Islet of Langerhans (tissue), 1 donor: ENCODE measurements at regions not wholly inside any gene's neighbourhood (a gene's known extent, or its start where the extent isn't known, plus 50 kb on each side); places are given as distances from the start of the nearest gene placed in this dataset.

ENCODE experiments used
- FAIRE-seq: peaks from one replicate; lab custom pipeline; 2011; peaks lifted over from hg19 to GRCh38; lab: Jason Lieb, UNC

DNA sequence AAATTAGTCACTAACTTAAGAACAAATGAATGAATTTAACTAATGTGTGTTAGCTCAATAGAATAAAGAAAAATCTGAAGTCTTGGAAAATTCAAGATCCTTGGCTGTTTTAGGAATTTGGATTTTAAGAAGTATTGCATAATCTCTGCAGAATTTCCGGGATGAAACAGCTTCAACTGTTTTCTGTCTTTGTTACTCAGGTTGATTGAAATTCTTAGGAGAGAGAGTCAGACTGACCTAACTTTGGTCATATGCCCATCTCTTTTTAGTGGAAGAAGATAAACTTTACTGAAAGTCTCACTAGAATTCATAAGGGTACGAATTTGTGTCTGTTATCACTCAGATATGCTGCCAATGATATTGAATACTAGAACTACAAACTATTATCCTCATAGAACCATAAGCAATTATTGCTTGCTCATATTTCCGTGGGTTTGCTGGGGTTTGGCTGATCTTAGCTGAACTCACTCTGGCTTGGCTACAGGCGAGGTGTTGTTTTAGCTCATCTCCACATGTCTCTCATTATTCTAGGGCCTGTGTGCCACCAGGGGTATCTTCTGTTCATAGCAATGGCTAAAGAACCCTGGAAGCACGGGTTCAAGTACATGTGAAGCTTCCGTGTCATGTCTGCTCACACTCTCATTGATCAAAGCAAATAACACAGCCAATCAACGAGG, 257.4 kb upstream of the NOVA1 start:
- no peak for FAIRE-seq

DNA sequence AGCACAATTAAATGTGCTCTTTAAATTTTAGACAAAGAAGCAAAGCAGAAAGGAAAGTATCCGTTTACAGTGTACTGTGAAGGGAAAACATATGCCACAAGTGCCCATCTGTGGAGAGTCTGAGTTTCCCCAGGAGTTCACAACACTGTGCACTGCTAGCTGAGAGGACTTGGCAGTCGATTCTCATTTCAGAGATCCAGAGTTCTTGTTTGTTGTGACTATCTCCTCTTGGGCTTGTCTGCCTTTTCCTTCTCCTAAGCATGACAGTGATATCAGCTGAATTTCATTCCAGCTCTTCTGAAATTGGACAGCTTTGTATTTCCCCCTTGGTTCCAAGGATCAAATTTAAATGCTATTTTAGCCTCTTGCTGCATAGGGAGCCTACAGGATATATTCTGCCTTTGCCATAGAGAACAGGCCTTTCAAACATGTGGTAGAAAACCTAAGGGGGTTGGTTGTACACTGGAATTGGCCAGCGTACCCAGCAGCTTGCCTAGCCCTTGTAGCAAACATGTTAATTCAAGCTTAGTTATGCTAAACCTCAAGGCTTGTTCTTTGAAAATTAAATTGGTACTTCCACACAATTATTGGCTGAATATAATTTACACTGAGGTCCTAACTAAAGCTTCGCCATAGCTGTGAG, 259.2 kb upstream of the NOVA1 start:
- no peak for FAIRE-seq

DNA sequence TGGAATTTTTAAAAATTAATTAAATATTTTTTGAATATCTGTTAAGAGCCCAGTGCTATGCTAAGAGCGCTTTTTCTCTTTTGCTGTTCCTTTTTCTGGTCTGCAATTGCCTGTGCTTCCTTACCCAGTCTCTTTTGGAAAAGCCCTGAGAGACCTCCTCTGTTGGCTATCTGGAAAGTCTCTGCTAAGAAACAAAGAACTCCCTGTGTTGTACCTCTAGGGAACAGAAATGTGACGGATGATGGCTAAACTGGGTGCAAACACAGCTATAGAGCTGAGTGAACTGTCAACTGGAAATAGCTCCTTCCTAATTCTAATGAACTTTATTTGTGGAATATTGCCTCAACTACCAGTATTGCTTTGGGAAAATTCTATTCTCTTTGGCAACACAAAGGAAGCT, 261.6 kb upstream of the NOVA1 start:
- no peak for FAIRE-seq

DNA sequence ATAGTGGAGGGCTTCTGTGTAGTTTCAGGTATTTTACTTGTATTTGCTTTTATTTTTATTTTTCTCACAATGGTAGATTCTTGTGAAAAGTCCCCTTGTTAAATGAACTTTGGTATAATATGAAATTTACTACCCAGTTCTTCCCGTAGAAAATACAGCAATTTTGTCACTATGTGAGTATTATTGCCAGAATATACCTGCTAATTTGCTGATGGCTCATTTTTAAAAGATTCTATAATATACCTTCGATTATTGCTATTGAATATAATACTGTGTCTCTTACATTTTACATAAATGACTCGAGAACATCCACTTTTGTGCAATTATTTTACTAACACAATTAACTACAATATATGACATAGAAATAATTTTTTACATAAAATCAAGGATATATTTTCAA, 262.3 kb upstream of the NOVA1 start:
- no peak for FAIRE-seq

DNA sequence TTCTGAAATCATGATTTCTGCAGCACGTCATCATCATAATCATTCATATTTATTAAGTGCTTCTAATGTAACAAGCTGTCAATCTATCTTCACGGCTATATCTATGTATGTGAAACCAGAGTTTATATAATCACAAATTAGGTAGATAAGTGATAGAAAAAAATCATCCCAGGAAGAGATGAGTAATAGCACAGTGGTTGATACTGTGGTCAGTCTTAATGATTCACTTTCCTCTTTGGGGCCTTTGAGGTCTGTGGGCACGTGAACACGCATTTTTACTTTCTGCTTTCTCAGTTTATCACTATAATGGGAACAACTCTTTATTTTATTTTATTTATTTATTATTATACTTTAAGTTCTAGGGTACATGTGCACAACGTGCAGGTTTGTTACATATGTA, 265.9 kb upstream of the NOVA1 start:
- FAIRE-seq: no peak

DNA sequence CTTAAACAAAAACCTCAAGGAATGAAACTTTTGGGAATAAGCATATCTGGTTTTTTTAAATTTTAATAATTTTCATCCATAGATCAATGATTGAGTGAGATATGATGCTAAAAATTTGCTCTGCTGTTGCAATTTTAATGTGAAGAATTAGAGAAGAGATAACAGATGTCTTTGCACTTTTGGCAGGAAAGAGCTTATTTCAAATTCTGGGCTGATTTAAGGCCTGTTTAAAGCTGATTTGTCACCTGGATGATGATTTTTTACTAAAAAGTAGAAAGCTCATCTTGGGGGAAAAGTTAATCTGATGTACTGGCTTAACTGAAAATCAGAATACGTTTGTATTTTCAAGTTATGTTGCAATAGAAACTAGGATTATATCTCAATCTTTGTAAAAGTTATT, 268.9 kb upstream of the NOVA1 start:
- FAIRE-seq: no peak

DNA sequence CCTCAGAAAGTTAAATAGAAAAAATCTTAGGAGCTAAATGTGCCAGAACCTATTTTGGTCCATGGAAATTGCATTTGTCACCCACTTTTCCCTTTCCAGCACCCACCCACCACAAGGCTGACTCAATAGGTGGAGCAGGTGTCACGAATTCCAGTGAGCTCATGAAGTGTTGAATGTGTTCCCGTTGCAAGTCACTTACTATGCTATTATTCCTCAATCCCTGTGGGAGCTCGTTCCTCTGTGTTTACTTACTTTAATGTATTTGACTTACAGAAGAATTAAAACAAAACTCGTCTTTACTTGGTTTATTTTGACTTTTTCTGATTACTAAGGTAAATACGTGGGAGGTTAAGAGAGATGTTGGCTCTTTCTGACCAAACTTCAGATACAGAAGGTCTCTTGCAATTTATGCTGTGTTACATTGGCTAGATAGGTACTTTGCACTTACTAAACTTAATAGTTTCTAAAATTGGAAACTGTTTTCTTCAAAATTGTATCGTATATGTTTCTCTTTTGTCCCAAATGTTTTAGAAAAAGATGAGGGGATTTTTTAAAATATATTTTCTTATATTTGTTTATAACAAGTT, 269.4 kb upstream of the NOVA1 start:
- FAIRE-seq: no peak

DNA sequence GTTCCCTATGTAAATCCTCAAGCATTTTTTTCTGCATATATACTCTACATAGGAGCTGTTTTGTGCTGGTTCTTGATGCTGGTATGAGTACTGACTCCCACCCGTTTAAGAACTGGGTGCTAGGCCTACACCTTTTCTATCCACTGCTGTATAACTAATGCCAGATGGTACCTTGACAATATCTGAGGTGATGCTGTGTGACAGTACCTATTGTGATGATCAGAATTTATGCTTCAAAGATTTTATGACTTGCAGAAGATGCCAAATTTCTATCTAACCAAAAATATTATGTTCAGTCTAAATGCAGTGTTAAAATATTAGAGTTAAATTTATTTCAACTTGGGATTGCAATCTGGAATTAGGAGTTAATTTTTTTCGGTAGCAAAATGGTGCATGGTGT, 272.3 kb upstream of the NOVA1 start:
- no peak for FAIRE-seq

DNA sequence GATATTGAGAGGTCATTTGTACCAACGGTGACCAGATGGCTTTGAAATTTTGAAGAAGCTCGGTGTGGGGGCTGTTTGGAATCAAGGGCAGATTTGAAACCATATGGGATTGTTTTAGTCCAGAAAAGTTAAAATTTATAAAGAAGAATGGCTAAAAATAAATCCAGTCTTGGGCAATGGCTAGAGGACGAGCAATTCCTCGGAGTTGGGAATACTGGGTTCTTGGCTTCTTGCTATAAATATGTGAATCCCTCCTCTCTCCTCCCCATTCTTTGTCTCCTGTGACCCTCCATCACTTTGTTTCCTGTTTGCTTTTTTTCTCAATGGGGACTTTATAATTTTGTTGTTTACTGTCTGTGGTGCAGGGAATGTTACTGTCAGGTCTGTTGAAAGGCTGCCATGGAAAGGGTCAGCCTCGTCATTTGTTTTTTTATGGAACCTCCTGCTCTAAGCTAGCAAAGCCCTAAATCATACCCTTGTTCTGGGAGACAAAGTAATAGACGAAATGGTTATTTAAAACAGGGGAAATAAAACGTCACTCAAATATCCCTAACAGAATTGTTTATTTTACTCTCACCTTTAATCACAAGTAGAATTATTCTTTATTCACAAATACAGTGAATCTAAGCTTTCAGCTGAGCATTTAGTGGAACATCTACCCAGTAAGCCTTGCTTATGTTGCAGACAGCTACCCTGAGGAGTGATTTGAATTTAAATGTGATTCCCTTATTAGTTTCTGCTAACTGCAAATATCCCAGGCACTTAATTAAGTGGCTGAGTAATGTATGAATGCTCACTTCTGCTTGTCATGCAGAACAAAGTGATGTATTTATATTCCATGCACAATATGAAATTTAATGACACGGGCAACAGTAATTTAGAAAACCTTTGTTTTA, 273.1 kb upstream of the NOVA1 start:
- FAIRE-seq: no peak

DNA sequence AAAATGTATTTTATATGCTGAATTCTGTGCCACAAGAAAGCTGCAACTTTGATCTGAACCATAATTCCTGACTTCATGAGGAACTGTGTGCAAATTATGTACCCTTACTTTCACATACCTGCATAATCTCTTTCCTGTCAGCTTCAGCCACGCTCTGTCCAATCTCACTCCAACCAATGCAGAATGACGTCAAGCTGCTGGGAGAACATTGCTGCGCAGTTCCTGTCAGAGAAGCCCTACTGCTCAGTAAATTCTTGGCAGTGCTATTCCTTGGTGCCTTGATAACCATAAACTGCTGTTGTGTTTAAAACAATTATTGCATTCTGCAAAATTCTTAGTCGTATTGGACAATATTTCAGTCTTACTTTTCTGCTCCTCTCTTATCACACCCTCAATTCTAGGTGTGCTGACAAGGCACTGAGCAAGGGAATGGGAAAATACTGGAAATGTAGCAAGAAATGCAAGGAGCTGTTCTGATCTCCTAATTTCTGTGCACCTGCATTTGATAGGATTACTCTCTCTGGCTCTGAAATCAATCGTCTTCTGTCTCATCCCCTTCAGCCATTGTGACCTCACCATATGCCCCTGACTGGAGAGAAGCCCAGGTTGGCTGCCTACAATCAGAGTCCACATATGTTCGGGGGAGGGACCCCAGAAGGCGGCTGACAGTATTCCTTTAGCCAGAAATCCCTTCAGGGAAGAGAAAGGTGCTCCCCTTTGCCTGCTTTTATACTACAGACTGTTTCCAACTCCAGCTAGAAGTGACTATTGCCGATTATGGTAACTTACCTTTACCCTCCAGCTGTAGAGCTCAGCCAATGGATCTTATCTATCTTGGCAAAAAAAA, 274.9 kb upstream of the NOVA1 start:
- FAIRE-seq: no peak

DNA sequence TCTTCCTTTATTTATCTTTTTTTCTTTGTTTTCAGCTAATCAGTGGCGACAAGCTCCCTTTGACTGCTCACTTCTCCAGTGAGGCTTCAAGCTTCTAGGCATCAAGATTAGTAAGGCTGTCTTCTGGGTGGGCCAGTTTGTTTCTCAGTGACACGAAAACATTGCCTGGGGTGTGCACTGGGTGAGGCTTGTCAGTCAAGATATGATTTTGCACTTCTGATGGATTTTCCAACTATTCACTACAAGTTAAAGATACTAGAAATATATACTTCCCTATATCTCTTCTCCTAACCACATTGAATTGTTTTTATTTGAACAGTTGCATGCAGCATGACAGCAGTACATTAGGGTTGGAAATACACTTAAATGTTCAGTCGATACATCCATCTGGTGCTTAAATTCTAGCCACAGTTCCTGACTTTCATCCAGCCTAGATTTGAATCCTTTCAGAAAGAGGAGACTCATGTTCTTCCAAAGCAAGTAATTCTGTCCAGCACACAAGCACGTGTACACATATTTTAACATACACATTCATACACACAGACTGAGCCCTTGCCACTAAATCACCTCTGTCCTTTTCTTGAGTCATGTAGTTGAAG, 275.6 kb upstream of the NOVA1 start:
- FAIRE-seq: no peak

DNA sequence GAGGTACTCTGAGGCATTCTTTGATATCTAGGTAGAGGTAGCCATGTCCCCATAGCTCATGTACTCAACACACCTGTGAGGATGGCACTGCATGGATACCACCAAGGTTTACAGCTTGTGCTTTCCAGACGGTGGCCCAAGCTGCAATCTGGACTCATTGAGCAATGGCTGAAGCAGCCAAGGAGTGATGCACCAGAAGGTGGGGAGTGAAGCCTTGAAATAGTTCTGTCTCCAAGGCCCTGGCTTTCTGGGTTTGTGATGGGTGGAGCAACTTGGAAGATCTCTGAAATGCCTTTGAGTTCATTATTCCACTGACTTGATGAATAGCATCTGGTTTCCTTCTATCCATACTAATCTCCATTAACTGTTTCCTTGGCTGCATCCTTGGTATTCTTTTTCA, 290.0 kb upstream of the NOVA1 start:
- FAIRE-seq: no peak

DNA sequence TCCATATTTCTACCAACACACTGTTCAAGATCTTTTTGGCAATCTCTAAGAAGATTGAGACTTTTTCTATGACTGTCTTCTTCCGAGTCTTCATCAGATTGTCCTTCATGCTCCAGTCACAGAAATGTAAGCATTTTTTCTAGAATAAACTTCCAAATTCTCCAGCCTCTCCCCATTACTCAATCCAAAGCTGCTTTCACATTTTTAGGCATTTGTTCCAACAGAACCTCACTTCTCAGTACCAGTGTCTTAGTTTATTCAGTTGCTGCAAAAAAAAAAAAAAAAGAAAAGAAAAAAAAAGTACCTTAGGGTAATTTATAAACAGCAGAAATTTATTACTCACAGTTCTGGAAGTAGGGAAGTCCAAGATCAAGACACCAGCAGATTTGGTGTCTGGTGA, 290.8 kb upstream of the NOVA1 start:
- FAIRE-seq: no peak

DNA sequence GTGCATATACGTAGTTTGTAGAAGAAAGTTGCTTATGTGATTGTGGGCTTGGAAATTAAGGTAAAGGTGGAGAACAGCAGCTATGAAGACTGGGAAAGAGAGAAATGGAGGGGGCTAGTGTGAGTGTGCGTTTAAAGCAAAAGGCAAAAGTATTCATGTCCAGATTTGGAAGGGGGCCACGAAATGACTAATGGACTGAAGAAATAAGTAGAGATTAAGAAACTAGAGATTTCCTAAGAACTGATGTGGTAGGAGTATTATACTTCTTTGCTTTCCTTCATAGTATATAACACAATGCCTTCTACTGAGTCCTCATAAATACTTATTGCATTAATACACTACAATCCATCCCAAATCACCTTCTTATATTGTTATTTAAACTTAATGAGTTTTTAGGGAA, 298.6 kb upstream of the NOVA1 start:
- no peak for FAIRE-seq

DNA sequence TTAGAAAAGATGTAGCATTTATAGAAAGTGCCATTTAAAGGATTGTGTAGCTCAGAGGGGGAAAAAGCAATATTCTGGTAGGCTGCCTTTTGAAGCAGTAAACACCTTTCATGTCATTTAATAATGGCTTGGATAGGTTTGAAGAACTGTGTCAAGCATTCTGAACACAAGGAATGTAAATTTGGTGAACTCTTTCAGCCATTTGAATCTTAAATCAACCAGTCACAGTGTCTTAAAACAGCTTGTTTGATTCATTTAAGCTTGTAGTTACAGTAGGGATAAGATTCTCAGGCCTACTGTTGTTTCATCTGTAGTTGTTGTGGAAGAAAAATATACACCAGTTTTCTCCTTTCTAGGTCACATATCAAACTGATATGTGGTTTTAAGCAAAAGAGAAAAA, 299.4 kb upstream of the NOVA1 start:
- FAIRE-seq: no peak

DNA sequence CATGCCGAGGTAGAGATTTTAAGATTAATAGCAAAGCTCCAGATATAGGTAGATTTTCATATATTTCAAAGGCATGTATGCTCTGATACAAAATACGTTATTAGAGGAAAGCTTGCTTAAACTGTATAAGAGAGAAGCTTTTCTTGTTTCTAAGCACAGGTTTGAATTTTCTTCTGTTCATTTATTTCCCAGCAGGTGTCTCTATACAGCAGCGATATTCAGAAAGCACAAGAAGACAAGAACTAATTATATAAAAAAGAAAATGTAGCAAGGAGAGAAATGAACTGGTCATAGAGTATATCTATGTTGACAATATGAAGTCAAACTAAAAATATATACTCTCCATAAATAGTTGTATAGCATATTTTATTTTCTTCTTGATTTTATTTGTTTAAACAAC, 307.4 kb upstream of the NOVA1 start:
- no peak for FAIRE-seq

DNA sequence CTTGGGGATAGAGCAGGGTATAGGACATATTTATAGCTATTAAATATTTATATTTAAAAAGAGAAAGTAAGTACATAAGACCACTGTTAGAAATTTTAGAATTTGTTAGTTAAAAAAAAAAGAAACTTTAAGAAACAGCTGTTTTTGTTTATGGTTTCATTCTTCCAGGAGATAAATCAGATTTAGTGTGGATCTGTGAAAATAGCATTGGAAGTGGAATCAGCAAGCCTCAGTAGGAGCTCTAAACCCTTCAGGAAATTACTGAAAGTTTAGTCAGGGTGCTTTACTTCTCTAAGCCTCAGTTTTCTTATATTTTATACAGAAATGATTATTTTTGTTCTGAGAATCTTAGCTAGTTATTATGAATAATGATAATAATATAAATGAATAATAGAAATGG, 316.0 kb upstream of the NOVA1 start:
- FAIRE-seq: no peak

DNA sequence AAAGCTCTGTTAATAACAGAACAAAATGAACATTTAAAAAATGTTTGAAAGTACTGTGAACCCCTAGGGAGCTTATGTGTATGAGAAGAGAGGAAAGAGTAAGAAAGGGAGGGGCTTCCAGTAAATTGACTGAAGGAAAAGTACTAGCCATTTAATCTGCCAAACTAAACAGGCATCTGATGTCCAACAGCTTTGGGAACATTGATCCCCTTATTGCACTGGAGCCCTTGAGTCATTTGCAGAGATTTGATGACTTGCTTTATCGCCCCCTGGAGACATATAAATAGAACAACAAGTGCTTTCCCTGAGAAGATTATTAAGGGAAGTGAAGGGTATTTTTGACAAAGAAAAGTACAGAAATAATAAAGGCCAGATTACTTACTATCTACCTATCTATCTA, 319.3 kb upstream of the NOVA1 start:
- FAIRE-seq: no peak

DNA sequence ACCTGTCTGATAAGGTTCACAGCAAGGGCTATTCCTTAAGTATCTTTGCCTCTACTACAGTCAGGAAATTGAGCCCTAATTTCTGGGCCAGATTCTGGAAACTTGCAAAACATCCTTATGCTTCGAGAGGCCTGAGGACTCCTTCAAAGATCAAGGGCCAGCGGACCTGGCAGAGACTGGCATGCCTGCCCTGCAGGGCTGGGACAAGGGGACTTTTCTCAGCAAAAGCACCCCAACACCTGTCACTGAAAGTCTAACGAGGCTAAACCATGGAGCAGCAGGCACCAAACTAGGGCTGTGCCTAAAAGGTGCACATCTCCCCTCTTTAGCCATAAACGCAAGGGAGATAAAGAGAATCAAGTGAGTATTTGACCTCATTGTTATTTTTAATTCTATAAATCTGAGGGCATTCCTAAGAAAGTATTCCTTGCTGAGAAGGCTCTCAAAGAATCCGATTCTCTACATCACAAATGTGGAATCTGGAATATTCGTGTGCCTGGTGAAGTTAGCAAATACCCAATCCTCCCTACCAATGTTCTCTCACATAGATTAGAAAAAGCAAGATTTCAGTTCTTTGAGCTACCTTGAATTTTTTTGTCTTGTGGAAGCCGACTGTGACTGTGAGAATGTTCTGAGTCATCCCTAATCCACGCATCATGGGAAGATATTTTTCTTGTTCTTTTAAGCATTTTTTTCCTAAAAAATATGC, 328.2 kb upstream of the NOVA1 start:
- FAIRE-seq: no peak

DNA sequence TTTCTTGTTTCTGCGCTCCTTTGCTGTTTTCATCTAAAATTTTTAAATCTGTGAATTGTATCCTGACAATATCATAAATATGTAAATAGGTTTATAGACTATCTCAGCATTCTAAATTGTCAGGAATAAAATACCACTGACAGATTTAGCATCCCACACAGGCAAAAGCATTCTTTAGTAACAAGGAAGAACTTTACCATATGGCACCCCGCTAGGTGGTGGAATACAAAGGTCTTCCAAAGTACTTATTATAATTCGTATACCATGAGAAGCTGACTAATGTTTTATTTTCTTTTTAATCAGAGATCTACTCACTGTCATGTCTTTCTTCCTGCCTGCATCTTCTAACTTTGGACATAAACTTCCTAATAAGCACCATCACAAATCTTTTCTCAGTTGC, 328.8 kb upstream of the NOVA1 start:
- no peak for FAIRE-seq

DNA sequence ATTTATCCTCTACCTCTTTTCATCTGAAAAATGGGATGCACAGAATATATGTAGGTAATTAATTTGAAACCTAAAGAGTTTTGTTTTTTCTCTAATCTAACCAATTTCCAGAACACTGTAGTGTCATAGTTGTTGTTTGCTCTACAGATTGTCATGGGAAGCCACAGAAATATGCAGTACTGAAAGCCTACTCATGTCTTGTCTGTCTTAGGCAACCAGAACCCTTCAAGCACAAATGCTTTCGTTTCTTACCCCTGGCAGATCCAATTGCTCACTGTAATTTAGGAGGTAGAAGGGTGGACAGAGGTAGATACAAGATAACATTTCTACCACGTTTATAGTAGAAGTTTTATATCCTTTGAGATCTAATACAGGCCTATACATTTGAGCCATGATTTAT, 330.2 kb upstream of the NOVA1 start:
- FAIRE-seq: no peak
